C4-2B (cell line): ENCODE measurements at regions not wholly inside any gene's neighbourhood (a gene's known extent, or its start where the extent isn't known, plus 50 kb on each side); places are given as distances from the start of the nearest gene placed in this dataset.

ENCODE experiments used
- CTCF ChIP-seq: fragments of 450-650 bp; conservative IDR thresholded peaks from 2 replicates; pipeline ENCODE4 v1.5.1; 2017; ENCODE audit warnings: mild to moderate bottlenecking
- ZFX ChIP-seq: fragments of 450-650 bp; IDR thresholded peaks from 2 replicates; pipeline ENCODE4 v1.6.1; 2017

DNA sequence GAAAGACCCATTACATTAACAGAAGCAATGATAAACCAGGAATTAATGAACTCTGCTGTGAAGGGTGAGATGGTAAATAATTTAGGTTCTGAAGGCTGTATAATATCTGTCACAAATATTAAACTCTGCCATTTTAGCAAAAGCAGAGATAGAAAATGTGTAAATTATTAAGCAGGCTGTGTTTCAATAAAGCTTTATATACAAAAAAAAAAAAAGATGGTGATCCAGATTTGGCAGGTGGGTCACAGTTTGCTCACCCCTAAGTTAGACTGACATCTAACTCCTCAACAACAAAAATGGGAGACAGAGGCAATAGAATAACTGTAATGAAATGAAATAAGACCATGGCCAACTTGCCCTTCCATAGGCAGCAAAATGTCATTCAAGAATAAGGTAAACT lies 157.3 kb upstream of the FANCL start:
- TF ChIP-seq CTCF (no peak), ZFX (no peak)
